Activated CD4-positive, alpha-beta memory T cell treated with anti-CD3 and anti-CD28 coated beads, Interleukin-2, amount 10 ng/mL, durations not matched to agents 7 days and 5 days (primary cell): ENCODE measurements at regions not wholly inside any gene's neighbourhood (a gene's known extent, or its start where the extent isn't known, plus 50 kb on each side); places are given as distances from the start of the nearest gene placed in this dataset.

Experiments
- CTCF ChIA-PET: fragments of 350-600 bp; sonication (Branson Sonifier 250); formaldehyde crosslinking; loops from one replicate; lab custom pipeline; 2021; ENCODE audit warnings: antibody characterized with exemption, inconsistent platforms; lab: Charles Lee
- POLR2A ChIA-PET: fragments of 350-600 bp; sonication (Branson Sonifier 250); formaldehyde crosslinking; loops from one replicate; lab custom pipeline; 2021; ENCODE audit warnings: antibody characterized with exemption; lab: Charles Lee
- DNase-seq: peaks from one replicate; pipeline ENCODE4 v3.0.0-alpha.2; 2020
- H3K27ac Mint-ChIP-seq: one replicate; pipeline ENCODE4 v1.8.0; 2021; ENCODE audit warnings: mild to moderate bottlenecking, mixed read lengths
- H3K27me3 Mint-ChIP-seq: one replicate; pipeline ENCODE4 v1.8.0; 2021; ENCODE audit warnings: mixed read lengths
- H3K36me3 Mint-ChIP-seq: one replicate; pipeline ENCODE4 v1.8.0; 2021; ENCODE audit warnings: low read depth, mixed read lengths
- H3K4me1 Mint-ChIP-seq: one replicate; pipeline ENCODE4 v1.8.0; 2021; ENCODE audit warnings: mixed read lengths
- H3K4me3 Mint-ChIP-seq: one replicate; pipeline ENCODE4 v1.8.0; 2021; ENCODE audit warnings: mild to moderate bottlenecking, mixed read lengths
- H3K9me3 Mint-ChIP-seq: one replicate; pipeline ENCODE4 v1.8.0; 2021; ENCODE audit warnings: mixed read lengths

DNA sequence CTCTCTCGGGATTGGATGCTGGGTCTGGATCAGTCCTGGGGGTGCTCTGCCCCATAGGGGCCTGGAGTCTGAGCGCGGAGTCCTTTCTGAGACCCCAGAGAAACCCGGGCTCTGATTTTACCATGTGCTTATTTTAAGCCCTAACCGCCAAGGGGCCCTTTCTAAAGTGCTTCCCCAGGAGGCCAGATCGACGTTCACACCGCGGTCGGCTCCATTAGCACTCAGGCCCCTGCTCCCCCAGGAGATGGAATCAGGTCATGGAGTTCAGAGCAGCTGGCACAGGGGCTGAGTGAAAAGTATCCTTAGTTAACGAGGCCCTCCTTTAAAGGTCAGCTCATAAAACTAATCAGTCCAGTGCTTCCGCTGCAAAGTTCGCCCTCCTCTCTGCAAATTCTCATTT, 159.4 kb upstream of the COBL start:
- ChIA-PET POLR2A (no interaction called here), CTCF (no interaction called here)
- no peak overlapping the region for H3K27ac Mint-ChIP-seq
- no peak overlapping the region for H3K4me3 Mint-ChIP-seq
- H3K36me3 Mint-ChIP-seq, result no peaks in the 10 kb centered on the region
- no peaks in the 10 kb centered on the region for H3K4me1 Mint-ChIP-seq
- peaks cover 2% of the 10 kb centered on the region for H3K9me3 Mint-ChIP-seq
- H3K27me3 Mint-ChIP-seq, result peaks cover 7% of the 10 kb centered on the region
- DNase-seq, result no peak

DNA sequence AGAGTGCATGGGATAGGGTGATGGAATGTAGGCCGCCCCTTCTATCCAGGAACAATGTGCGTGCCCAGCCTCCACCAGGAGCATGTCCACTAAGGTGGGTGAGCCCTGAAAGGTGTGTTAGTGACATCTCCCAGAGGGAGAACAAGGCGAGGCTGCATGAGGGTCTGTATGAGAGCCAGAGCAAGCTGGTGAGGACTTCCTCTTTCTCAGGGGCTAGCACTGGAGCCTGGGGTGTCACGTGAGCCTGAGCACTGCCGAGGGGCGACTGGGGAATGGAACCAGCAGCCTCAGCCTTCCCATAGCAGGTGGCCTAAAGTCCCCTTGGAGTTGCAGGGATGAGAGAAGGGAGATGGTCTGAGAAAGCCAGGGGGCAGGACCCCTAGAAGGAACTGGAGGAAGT, 156.3 kb upstream of the COBL start:
- H3K27ac Mint-ChIP-seq, result no peak overlapping the region
- H3K36me3 Mint-ChIP-seq, result no peaks in the 10 kb centered on the region
- no peak for DNase-seq
- ChIA-PET CTCF (no interaction called here), POLR2A (no interaction called here)
- peaks cover 9% of the 10 kb centered on the region for H3K27me3 Mint-ChIP-seq
- H3K9me3 Mint-ChIP-seq, result peaks cover 2% of the 10 kb centered on the region
- peaks cover 2% of the 10 kb centered on the region for H3K4me1 Mint-ChIP-seq
- H3K4me3 Mint-ChIP-seq, result no peak overlapping the region

DNA sequence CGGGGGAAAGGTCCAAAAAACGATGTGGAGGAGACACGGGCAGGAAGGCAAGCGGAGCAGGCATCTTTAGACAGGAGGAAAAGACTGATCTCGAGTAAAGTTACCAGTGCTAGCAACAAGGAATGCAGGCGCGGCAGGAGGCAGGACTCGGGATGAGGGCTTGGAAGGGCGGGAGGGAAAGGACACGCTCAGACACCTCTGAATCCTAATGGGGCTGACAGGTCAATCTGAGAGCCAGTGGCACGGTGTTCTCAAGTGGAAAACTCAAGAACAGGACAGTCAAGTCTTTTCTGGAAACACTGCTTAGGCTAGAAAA, 155.3 kb upstream of the COBL start:
- H3K9me3 Mint-ChIP-seq, result peaks cover 2% of the 10 kb centered on the region
- no peaks in the 10 kb centered on the region for H3K36me3 Mint-ChIP-seq
- ChIA-PET CTCF (no interaction called here), POLR2A (no interaction called here)
- DNase-seq, result no peak
- no peak overlapping the region for H3K27ac Mint-ChIP-seq
- peaks cover 10% of the 10 kb centered on the region for H3K4me1 Mint-ChIP-seq
- peaks cover 9% of the 10 kb centered on the region for H3K27me3 Mint-ChIP-seq
- H3K4me3 Mint-ChIP-seq, result no peak overlapping the region

DNA sequence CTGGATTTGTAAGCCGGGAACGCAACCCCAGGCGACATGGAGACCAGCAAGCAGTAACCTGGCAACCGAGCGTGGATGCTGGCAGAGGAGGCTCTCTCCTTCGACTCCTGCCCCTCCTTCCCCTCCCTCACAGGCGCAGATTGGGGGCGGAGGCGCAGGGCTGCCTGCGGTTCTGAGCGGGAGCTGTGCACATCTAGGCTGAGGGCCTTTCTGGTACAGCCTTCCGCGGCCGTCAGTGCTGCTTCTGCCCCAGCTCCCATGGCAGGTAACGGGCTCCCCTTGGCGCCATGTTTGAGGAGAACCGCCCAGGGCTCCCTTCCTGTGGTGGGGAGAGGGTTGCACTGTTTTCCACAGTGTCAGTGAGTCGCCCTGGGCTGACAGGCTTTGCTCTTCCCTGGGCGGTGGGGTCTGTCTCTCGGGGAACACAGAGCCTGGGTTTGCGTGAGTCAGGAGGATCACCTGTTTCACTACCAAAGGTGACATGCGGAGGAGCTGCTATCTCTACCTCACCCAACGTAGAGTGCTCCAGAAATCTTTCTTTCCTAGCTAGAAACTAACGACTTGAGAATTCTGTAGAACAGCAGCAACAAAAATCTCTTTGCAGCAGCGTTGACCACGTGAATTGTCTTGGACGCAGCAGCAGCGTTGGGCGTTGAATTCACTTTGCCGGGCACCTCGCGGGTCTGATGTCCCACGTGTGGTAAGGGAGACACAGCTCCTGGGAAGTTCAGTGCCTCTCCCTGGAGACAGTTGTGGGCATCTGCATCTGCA, 154.8 kb upstream of the COBL start:
- CTCF ChIA-PET, result no interaction called here
- no peaks in the 10 kb centered on the region for H3K36me3 Mint-ChIP-seq
- H3K27ac Mint-ChIP-seq, result no peak overlapping the region
- no peak for DNase-seq
- H3K4me3 Mint-ChIP-seq, result no peak overlapping the region
- peaks cover 9% of the 10 kb centered on the region for H3K27me3 Mint-ChIP-seq
- H3K9me3 Mint-ChIP-seq, result peaks cover 2% of the 10 kb centered on the region
- H3K4me1 Mint-ChIP-seq, result peaks cover 10% of the 10 kb centered on the region
- POLR2A ChIA-PET, result no interaction called here

DNA sequence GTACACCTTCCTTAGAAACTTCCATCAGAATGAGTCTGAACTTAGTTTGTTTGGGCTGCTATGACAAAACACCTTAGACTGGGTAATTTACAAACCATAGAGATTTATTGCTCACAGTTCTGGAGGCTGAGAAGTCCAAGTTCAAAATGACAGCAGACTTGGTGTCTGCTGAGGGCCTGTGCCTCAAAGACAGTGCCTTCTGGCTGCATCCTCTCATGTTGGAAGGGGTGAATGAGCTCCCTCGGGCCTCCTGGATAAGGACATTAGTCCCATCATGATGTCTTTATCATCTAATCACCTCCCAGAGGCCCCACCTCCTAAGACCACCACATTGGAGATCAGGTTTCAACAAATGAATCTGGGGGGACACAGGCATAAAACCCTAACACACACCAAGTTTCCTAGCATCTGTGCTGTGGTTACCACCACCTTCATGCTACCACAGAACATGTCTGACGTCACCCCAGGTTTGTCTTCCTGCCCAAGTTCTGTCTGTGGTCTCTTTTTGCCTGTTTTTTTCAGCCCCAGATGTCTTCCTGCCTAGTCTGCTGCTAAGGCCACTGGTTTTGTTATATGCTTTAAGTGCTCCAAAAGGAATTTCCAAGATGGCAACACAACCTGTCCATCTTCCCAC, 150.9 kb upstream of the COBL start:
- ChIA-PET POLR2A (no interaction called here), CTCF (no interaction called here)
- peaks cover 9% of the 10 kb centered on the region for H3K27me3 Mint-ChIP-seq
- H3K4me3 Mint-ChIP-seq, result no peak overlapping the region
- H3K27ac Mint-ChIP-seq, result no peak overlapping the region
- peak; percentile 31 for DNase-seq
- H3K4me1 Mint-ChIP-seq, result peaks cover 10% of the 10 kb centered on the region
- no peaks in the 10 kb centered on the region for H3K9me3 Mint-ChIP-seq
- no peaks in the 10 kb centered on the region for H3K36me3 Mint-ChIP-seq

DNA sequence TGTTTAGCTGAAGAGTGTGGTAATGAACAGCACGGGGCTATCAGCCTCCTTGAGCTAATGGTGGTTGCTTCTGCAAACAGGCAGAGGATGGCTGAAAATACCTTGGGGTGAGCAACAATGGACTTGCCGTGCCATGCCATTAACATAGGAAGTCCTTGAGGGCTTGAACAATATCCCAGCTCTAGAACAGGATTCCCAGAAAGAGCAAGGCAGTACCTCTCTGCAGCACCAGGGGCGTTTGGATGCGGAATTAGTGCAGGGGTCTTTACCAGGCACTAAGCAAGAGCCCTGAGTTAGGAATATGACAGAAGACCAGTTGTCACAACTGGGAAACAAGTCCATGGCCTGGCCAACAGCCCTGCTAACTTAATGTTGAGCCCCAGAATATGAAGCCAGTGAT, 143.2 kb upstream of the COBL start:
- CTCF ChIA-PET, result no interaction called here
- H3K4me3 Mint-ChIP-seq, result no peak overlapping the region
- no peak overlapping the region for H3K27ac Mint-ChIP-seq
- POLR2A ChIA-PET, result no interaction called here
- no peaks in the 10 kb centered on the region for H3K36me3 Mint-ChIP-seq
- no peaks in the 10 kb centered on the region for H3K9me3 Mint-ChIP-seq
- DNase-seq, result no peak
- no peaks in the 10 kb centered on the region for H3K27me3 Mint-ChIP-seq
- no peaks in the 10 kb centered on the region for H3K4me1 Mint-ChIP-seq

DNA sequence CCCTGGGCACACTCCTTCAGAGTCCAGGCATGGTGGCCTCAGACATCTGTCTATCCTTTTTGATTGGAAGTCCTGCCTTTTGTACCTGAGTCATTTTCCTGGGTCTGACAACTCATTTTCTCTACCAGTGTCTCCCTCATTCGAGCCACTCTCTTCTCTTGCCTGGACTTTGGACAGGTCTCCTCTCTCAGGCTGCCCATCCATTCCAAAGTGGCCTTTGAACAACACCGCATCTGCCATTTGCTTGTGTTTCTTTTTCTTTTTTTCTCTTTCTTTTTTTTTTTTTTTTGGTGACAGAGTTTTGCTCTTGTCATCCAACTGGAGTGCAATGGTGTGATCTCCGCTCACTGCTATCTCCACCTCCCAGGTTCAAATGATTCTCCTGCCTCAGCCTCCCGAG, 142.1 kb upstream of the COBL start:
- H3K4me1 Mint-ChIP-seq, result no peaks in the 10 kb centered on the region
- no peaks in the 10 kb centered on the region for H3K9me3 Mint-ChIP-seq
- ChIA-PET POLR2A (no interaction called here), CTCF (no interaction called here)
- H3K36me3 Mint-ChIP-seq, result no peaks in the 10 kb centered on the region
- no peak for DNase-seq
- H3K27ac Mint-ChIP-seq, result no peak overlapping the region
- H3K4me3 Mint-ChIP-seq, result no peak overlapping the region
- no peaks in the 10 kb centered on the region for H3K27me3 Mint-ChIP-seq

DNA sequence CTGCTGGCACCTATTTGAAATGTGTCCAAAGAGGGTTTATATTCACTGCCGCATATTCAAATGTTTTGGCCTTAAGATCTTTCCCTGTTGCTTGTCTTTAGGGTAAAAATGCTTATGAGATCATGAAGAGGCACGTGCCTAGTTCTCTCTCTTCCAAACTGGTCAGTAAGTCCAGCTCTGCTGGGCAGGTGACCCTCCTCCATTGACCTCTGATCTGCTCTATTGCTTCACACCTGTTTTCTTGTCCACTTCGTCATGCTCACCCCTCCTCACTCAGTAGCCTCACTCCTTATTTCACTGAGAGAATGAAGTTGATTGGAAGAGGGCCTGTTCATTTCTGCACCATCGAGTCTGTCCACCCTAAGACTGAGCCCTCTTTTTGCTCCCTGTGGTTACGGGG, 140.5 kb upstream of the COBL start:
- H3K36me3 Mint-ChIP-seq, result no peaks in the 10 kb centered on the region
- H3K27ac Mint-ChIP-seq, result no peak overlapping the region
- no peaks in the 10 kb centered on the region for H3K27me3 Mint-ChIP-seq
- CTCF ChIA-PET, result no interaction called here
- H3K9me3 Mint-ChIP-seq, result no peaks in the 10 kb centered on the region
- POLR2A ChIA-PET, result no interaction called here
- DNase-seq, result no peak
- H3K4me3 Mint-ChIP-seq, result no peak overlapping the region
- H3K4me1 Mint-ChIP-seq, result no peaks in the 10 kb centered on the region

DNA sequence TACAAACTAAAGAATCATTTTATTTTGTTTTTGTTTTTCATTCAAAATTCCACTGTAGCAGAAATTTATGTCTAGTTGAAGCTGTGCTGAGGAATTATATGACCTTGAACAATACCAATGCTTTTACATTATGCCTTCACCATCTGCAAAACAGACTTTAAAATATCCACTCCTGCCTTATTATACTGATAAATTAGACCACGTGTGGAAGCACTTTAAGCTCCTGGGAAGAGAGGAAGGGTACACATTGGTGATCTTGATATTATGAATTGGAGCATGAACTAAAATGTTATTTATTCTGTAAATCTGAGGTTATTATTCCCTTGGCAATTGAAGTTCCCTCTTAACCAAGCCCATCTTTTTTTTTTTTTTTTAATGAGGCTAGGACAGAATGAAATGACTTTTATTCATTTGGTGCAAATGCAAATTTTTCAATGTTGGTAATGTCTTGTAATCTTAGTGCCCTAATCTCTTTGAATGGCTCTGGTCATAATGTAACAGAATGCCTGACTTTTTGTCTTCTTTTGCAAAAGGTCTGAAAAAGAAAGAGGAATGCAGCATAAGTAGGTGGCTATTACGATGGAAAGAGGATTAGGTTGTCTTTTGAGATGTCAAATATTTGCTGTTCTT, 139.9 kb upstream of the COBL start:
- Mint-ChIP-seq H3K4me3 (no peak overlapping the region), H3K4me1 (no peaks in the 10 kb centered on the region), H3K27ac (no peak overlapping the region), H3K9me3 (no peaks in the 10 kb centered on the region), H3K36me3 (no peaks in the 10 kb centered on the region), H3K27me3 (no peaks in the 10 kb centered on the region)
- CTCF ChIA-PET, result no interaction called here
- POLR2A ChIA-PET, result no interaction called here
- no peak for DNase-seq

DNA sequence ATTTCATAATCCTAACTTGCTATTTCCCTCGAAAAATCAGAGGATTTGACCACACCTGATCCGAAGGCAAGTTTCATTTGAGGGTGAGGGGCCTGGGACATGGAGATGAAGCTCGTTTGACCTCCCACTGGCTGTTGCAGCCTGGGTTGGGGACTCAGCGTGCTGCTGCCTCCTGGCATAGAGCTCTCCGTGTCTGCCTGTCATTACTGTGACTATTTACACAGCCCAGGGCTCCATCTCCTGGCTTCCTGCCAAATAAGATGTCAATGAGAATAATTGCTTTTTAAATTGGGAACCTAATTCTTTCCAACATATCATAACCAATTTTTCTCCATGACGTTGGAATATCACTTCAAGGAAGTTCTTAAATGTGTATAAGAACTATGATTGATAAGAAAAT, 139.3 kb upstream of the COBL start:
- Mint-ChIP-seq H3K36me3 (no peaks in the 10 kb centered on the region), H3K4me3 (no peak overlapping the region), H3K27ac (no peak overlapping the region), H3K27me3 (no peaks in the 10 kb centered on the region), H3K4me1 (no peaks in the 10 kb centered on the region), H3K9me3 (no peaks in the 10 kb centered on the region)
- POLR2A ChIA-PET, result no interaction called here
- DNase-seq, result no peak
- CTCF ChIA-PET, result no interaction called here

DNA sequence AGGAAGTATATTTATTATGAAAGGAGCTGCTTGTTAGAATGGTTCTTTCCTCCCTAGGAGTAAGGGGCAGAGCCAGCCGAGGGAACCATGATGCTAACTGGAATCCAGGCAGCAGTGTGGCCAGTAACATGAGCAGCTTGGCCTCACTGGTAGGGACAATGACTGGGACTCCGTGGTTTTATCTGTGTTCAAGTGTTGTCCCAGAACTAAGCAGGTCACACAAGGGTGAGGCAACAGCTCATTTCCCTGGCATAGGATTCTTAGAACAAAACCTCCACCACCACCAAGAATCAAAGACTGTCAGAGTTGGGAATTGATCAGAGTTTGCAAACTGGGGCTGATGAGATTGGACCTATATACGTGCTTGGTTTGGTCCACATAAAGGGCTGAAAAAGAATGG, 138.9 kb upstream of the COBL start:
- Mint-ChIP-seq H3K27ac (no peak overlapping the region), H3K27me3 (no peaks in the 10 kb centered on the region), H3K36me3 (no peaks in the 10 kb centered on the region), H3K4me1 (no peaks in the 10 kb centered on the region), H3K9me3 (no peaks in the 10 kb centered on the region), H3K4me3 (no peak overlapping the region)
- POLR2A ChIA-PET, result no interaction called here
- CTCF ChIA-PET, result no interaction called here
- DNase-seq, result no peak

DNA sequence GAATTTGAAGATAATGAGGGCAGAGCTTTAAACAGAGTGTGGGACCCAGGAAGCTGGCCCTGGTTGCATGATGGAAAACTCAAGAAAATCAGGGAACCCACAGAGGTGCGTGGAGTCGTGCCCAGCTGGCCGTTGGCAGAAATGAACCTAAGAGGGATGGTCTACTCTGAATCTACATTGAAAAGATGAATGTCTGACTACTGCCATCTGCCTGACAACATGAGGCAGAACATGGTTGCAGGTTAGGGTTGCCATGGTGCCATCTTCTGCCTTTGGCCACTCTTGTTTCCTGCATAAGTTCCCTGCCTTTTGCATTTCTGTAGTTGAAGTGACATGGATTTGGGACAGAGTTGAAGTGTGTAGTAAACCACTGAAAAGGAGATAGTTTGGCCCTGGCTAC, 138.5 kb upstream of the COBL start:
- no peaks in the 10 kb centered on the region for H3K9me3 Mint-ChIP-seq

DNA sequence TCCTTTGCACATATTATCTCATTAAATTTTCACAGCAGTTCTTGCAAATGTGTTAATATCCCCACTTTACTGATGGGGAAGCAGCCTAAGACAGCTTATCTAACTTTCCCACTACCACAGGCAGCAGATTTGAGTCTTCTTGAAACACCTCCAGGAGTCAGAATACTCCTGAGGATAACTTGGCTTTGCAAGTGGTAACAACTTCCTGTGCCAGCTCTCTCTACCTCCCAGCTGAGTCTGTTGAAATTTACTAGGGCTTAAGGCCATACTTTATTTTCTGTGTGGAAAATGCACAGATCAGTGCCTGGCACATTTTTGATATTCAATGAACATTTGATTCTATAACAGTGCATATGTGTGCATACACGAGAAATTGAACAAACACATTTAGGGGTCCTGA, 136.1 kb upstream of the COBL start:
- no peaks in the 10 kb centered on the region for H3K36me3 Mint-ChIP-seq
- CTCF ChIA-PET, result no interaction called here
- POLR2A ChIA-PET, result no interaction called here
- no peak overlapping the region for H3K4me3 Mint-ChIP-seq
- H3K4me1 Mint-ChIP-seq, result no peaks in the 10 kb centered on the region
- no peak for DNase-seq
- no peaks in the 10 kb centered on the region for H3K27me3 Mint-ChIP-seq
- no peaks in the 10 kb centered on the region for H3K9me3 Mint-ChIP-seq
- no peak overlapping the region for H3K27ac Mint-ChIP-seq

More for the DNA sequence above, 138.5 kb upstream of the COBL start:
- H3K27me3 Mint-ChIP-seq, result no peaks in the 10 kb centered on the region
- H3K4me3 Mint-ChIP-seq, result no peak overlapping the region
- CTCF ChIA-PET, result no interaction called here
- H3K36me3 Mint-ChIP-seq, result no peaks in the 10 kb centered on the region
- no peak for DNase-seq
- POLR2A ChIA-PET, result no interaction called here
- H3K27ac Mint-ChIP-seq, result no peak overlapping the region
- H3K4me1 Mint-ChIP-seq, result no peaks in the 10 kb centered on the region
